GM12892 (cell line): ENCODE measurements at regions not wholly inside any gene's neighbourhood (a gene's known extent, or its start where the extent isn't known, plus 50 kb on each side); places are given as distances from the start of the nearest gene placed in this dataset.

Source experiments
- POLR2A ChIP-seq: IDR thresholded peaks from 2 replicates; pipeline ENCODE4 v1.6.1; 2011; ENCODE audit warnings: low read depth, low read length, control low read depth
- POLR2AphosphoS5 ChIP-seq: IDR thresholded peaks from 2 replicates; pipeline ENCODE4 v1.6.1; 2011; ENCODE audit warnings: low read depth, low read length, control low read depth

DNA sequence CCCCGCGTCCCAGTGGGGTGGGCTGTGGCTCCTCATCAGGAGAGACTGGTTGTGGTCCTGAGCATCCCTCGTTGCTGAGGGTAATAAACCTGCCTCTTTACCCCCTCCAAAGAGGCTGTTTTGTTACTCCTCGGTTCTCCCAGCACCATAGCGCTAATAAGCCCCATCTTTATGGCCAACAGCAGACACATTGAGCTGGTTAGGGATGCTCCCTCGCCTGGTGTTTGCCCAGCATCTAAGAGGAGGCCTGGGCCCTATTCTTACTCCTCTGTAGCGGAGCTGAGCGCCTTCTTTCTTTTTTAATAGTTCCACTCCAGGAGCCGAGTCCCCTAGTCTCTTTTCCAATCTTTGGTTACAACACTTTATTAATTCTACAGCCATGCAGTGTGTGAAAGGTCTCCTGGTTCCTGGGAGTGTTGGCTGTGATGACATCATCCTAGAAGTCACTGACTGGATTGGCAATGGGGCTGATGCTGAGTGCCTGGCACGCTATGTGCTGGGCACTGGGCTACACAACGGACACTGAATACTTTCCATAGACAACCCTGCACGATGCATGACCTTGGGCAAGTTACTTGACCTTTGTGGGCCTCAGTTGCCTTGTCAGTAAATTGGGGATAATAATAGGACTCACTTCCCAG, 50.6 kb upstream of the CCDC167 start:
- no peak for TF ChIP-seq POLR2A
- no peak for TF ChIP-seq POLR2AphosphoS5
